H1 (cell line): ENCODE measurements at regions not wholly inside any gene's neighbourhood (a gene's known extent, or its start where the extent isn't known, plus 50 kb on each side); places are given as distances from the start of the nearest gene placed in this dataset.

Experiments
- CTCF ChIA-PET: fragments of 300-600 bp; sonication (Branson Sonifier 250); formaldehyde crosslinking; loops from one replicate; lab custom pipeline; 2021; ENCODE audit not compliant: partially characterized antibody; lab: Charles Lee
- POLR2A ChIA-PET: fragments of 300-600 bp; sonication (Branson Sonifier 250); formaldehyde crosslinking; loops from one replicate; lab custom pipeline; 2021; ENCODE audit warnings: inconsistent platforms; ENCODE audit not compliant: partially characterized antibody; lab: Charles Lee
- DNase-seq, 2 experiments: peaks; one replicate each; pipeline versions ENCODE4 v3.0.0 to v3.0.0-alpha.2; 2010 to 2022; ENCODE audit warnings: low spot score in 2 of 2, low read depth in 1 of 2, mixed read lengths in 1 of 2
- FAIRE-seq: peaks from 2 replicates; lab custom pipeline; 2011; peaks lifted over from hg19 to GRCh38; lab: Jason Lieb, UNC
- H2AFZ ChIP-seq: 2 replicates; pipeline ENCODE4 v1.8.1; 2012; ENCODE audit warnings: low read length, inconsistent platforms
- H2AK5ac ChIP-seq: 2 replicates; pipeline ENCODE4 v1.6.1; 2013; ENCODE audit warnings: low read depth, low read length
- H2BK120ac ChIP-seq: replicated peaks from 2 replicates; pipeline ENCODE3; 2013; ENCODE audit warnings: low read depth, low read length, inconsistent platforms
- H2BK12ac ChIP-seq: 2 replicates; pipeline ENCODE4 v1.6.1; 2013; ENCODE audit warnings: low read depth, low read length
- H2BK15ac ChIP-seq: 2 replicates; pipeline ENCODE4 v1.6.1; 2013; ENCODE audit warnings: low read length
- H2BK20ac ChIP-seq: 2 replicates; pipeline ENCODE4 v1.6.1; 2013; ENCODE audit warnings: low read length
- H2BK5ac ChIP-seq: 2 replicates; pipeline ENCODE4 v1.6.1; 2013; ENCODE audit warnings: low read depth, low read length
- H3K14ac ChIP-seq: 2 replicates; pipeline ENCODE4 v1.6.1; 2013; ENCODE audit warnings: inconsistent platforms; ENCODE audit not compliant: insufficient read length
- H3K18ac ChIP-seq: 2 replicates; pipeline ENCODE4 v1.6.1; 2013; ENCODE audit warnings: low read length; ENCODE audit errors: extremely low read depth
- H3K23ac ChIP-seq: 2 replicates; pipeline ENCODE4 v1.6.1; 2013; ENCODE audit warnings: inconsistent platforms; ENCODE audit not compliant: insufficient read length
- H3K23me2 ChIP-seq: 2 replicates; pipeline ENCODE4 v1.6.1; 2013; ENCODE audit warnings: low read depth, low read length
- H3K27ac ChIP-seq: 2 replicates; pipeline ENCODE4 v1.6.1; 2011; ENCODE audit warnings: low read depth, low read length, inconsistent platforms
- H3K27me3 ChIP-seq, 4 experiments: replicated peaks in 1 of 4; 1 replicate in 1 of 4; 2 replicates in 3 of 4; pipeline versions ENCODE4 v1.6.1 to v1.8.1; 2011 to 2013; ENCODE audit warnings: low read length in 3 of 4, mild to moderate bottlenecking in 3 of 4, inconsistent platforms in 2 of 4, mixed read lengths in 2 of 4, moderate library complexity in 1 of 4; ENCODE audit not compliant: control insufficient read depth in 3 of 4, insufficient read depth in 3 of 4; ENCODE audit errors: extremely low read depth in 1 of 4
- H3K36me3 ChIP-seq, 4 experiments: 2 replicates each; pipeline versions ENCODE4 v1.6.1 to v1.8.1; 2011 to 2013; ENCODE audit warnings: mild to moderate bottlenecking in 4 of 4, low read length in 3 of 4, moderate library complexity in 2 of 4, control low read depth in 1 of 4, inconsistent platforms in 1 of 4; ENCODE audit not compliant: insufficient read depth in 4 of 4, control insufficient read depth in 2 of 4
- H3K4ac ChIP-seq: replicated peaks from 2 replicates; pipeline ENCODE3; 2013; ENCODE audit warnings: low read length, low read depth, mixed read lengths, inconsistent platforms; ENCODE audit not compliant: insufficient read length
- H3K4me1 ChIP-seq, 4 experiments: replicated peaks in 1 of 4; 1 replicate in 1 of 4; 2 replicates in 3 of 4; pipeline versions ENCODE4 v1.6.1 to v1.8.1; 2011 to 2013; ENCODE audit warnings: low read length in 3 of 4, inconsistent platforms in 2 of 4, mixed read lengths in 1 of 4; ENCODE audit not compliant: insufficient read depth in 4 of 4, control insufficient read depth in 3 of 4
- H3K4me2 ChIP-seq, 2 experiments: 2 replicates each; pipeline versions ENCODE4 v1.6.1 to v1.8.1; 2011 to 2013; ENCODE audit warnings: low read depth in 2 of 2, low read length in 2 of 2, control low read depth in 1 of 2, inconsistent platforms in 1 of 2, mild to moderate bottlenecking in 1 of 2; ENCODE audit not compliant: insufficient read depth in 1 of 2
- H3K4me3 ChIP-seq, 4 experiments: fragments of 200-600, 300-600 bp in 1 of 4; sonication (generic), shearing (Covaris generic), sonication (Bioruptor Twin) in 1 of 4; 2 replicates each; pipeline versions ENCODE4 v1.5.1 to v1.8.1; 2011 to 2016; ENCODE audit warnings: low read length in 4 of 4, low read depth in 3 of 4, control low read depth in 2 of 4, inconsistent platforms in 2 of 4, mild to moderate bottlenecking in 2 of 4, mixed read lengths in 1 of 4, moderate library complexity in 1 of 4; ENCODE audit not compliant: insufficient read depth in 2 of 4; ENCODE audit errors: extremely low read depth in 1 of 4
- H3K56ac ChIP-seq: replicated peaks from 2 replicates; pipeline ENCODE3; 2013; ENCODE audit warnings: low read depth, mild to moderate bottlenecking, mixed read lengths, low read length, inconsistent platforms; ENCODE audit not compliant: insufficient read length
- H3K79me1 ChIP-seq: 2 replicates; pipeline ENCODE4 v1.6.1; 2013; ENCODE audit warnings: low read depth, low read length, control low read depth
- H3K79me2 ChIP-seq, 2 experiments: 2 replicates each; pipeline versions ENCODE4 v1.6.1 to v1.8.1; 2012 to 2013; ENCODE audit warnings: low read length in 2 of 2, mild to moderate bottlenecking in 2 of 2, inconsistent platforms in 1 of 2; ENCODE audit not compliant: insufficient read depth in 2 of 2, control insufficient read depth in 1 of 2
- H3K9ac ChIP-seq, 4 experiments: replicated peaks in 1 of 4; 1 replicate in 1 of 4; 2 replicates in 3 of 4; pipeline versions ENCODE4 v1.6.1 to v1.8.1; 2011 to 2013; ENCODE audit warnings: low read depth in 3 of 4, low read length in 3 of 4, control low read depth in 2 of 4, mild to moderate bottlenecking in 2 of 4, moderate library complexity in 2 of 4, inconsistent platforms in 1 of 4; ENCODE audit errors: extremely low read depth in 1 of 4
- H3K9me3 ChIP-seq, 2 experiments: 2 replicates each; pipeline versions ENCODE4 v1.6.1 to v1.8.1; 2012 to 2013; ENCODE audit warnings: mild to moderate bottlenecking in 2 of 2, moderate library complexity in 2 of 2, control low read depth in 1 of 2, inconsistent platforms in 1 of 2, low read depth in 1 of 2, low read length in 1 of 2, mixed read lengths in 1 of 2; ENCODE audit not compliant: insufficient read depth in 2 of 2
- H4K20me1 ChIP-seq, 2 experiments: replicated peaks in 1 of 2; 2 replicates each; pipeline versions ENCODE3 to v1.8.1; 2011 to 2013; ENCODE audit warnings: inconsistent platforms in 2 of 2, low read length in 2 of 2, mild to moderate bottlenecking in 1 of 2; ENCODE audit not compliant: insufficient read depth in 2 of 2, control insufficient read depth in 1 of 2
- H4K5ac ChIP-seq: 2 replicates; pipeline ENCODE4 v1.6.1; 2013; ENCODE audit warnings: low read length, low read depth, mixed read lengths, inconsistent platforms; ENCODE audit not compliant: insufficient read length
- H4K8ac ChIP-seq: 2 replicates; pipeline ENCODE4 v1.8.0; 2013; ENCODE audit warnings: mild to moderate bottlenecking, moderate library complexity, low read length, inconsistent platforms; ENCODE audit not compliant: insufficient read depth; ENCODE audit errors: extremely low read depth
- H4K91ac ChIP-seq: replicated peaks from 2 replicates; pipeline ENCODE3; 2013; ENCODE audit warnings: low read length, mixed read lengths, inconsistent platforms; ENCODE audit not compliant: insufficient read length
- CHD2 ChIP-seq: IDR thresholded peaks from 2 replicates; pipeline ENCODE4 v1.6.1; 2012; ENCODE audit warnings: low read length, improper control_type of control experiment
- HDAC6 ChIP-seq: IDR thresholded peaks from one replicate; pipeline ENCODE4 v1.7.1; 2012; ENCODE audit warnings: low read depth, mild to moderate bottlenecking, inconsistent platforms, low read length, moderate library complexity
- JUND ChIP-seq: IDR thresholded peaks from 2 replicates; pipeline ENCODE4 v1.6.1; 2011; ENCODE audit warnings: mild to moderate bottlenecking, improper control_type of control experiment, low read length
- KDM1A ChIP-seq: fragments of 200-600, 300-600 bp; sonication (generic); IDR thresholded peaks from 2 replicates; pipeline ENCODE4 v1.7.1; 2016; ENCODE audit warnings: mild to moderate bottlenecking, low read length, borderline replicate concordance
- KDM5A ChIP-seq: fragments of 200-600 bp; IDR thresholded peaks from 2 replicates; pipeline ENCODE4 v1.7.1; 2012; ENCODE audit warnings: mild to moderate bottlenecking, low read length, inconsistent platforms, mixed read lengths
- PHF8 ChIP-seq: fragments of 200-600 bp; sonication (generic); conservative IDR thresholded peaks from 2 replicates; pipeline ENCODE4 v1.7.1; 2012; ENCODE audit warnings: low read depth, mild to moderate bottlenecking, inconsistent platforms, low read length, moderate library complexity
- POU5F1 ChIP-seq: IDR thresholded peaks from 2 replicates; pipeline ENCODE4 v1.6.1; 2011; ENCODE audit warnings: low read depth, mild to moderate bottlenecking, low read length, moderate library complexity
- RBBP5 ChIP-seq: IDR thresholded peaks from 2 replicates; pipeline ENCODE4 v1.7.1; 2012; ENCODE audit warnings: low read depth, mild to moderate bottlenecking, inconsistent platforms, low read length, moderate library complexity, borderline replicate concordance
- RFX5 ChIP-seq: IDR thresholded peaks from 2 replicates; pipeline ENCODE4 v1.6.1; 2011; ENCODE audit warnings: low read depth, low read length, improper control_type of control experiment, borderline replicate concordance
- SIX5 ChIP-seq: IDR thresholded peaks from 2 replicates; pipeline ENCODE4 v1.6.1; 2011; ENCODE audit warnings: mild to moderate bottlenecking, low read depth, low read length
- SP1 ChIP-seq: IDR thresholded peaks from 2 replicates; pipeline ENCODE4 v1.6.1; 2011; ENCODE audit warnings: low read depth, low read length
- SUZ12 ChIP-seq: fragments of 200-600 bp; sonication (generic); IDR thresholded peaks from 2 replicates; pipeline ENCODE4 v1.6.1; 2012; ENCODE audit warnings: mild to moderate bottlenecking, inconsistent platforms, low read length, moderate library complexity, mixed read lengths
- TAF1 ChIP-seq: IDR thresholded peaks from 2 replicates; pipeline ENCODE4 v1.6.1; 2011; ENCODE audit warnings: mild to moderate bottlenecking, low read depth, low read length
- TCF12 ChIP-seq: IDR thresholded peaks from 2 replicates; pipeline ENCODE4 v1.6.1; 2011; ENCODE audit warnings: low read depth, mild to moderate bottlenecking, low read length
- TEAD4 ChIP-seq: IDR thresholded peaks from 2 replicates; pipeline ENCODE4 v1.6.1; 2012; ENCODE audit warnings: low read depth, low read length, inconsistent platforms, mixed read lengths
- WGBS, 2 experiments: shearing (Covaris generic) in 1 of 2; methylation state at CpG; one replicate each; pipeline versions ENCODE4 v1.1.6 to v1.1.7; 2013 to 2015; ENCODE audit warnings: low lambda C conversion rate in 2 of 2, mixed read lengths in 2 of 2, inconsistent platforms in 1 of 2, low coverage in 1 of 2, missing lambda C conversion rate in 1 of 2; ENCODE audit not compliant: insufficient replicate concordance in 2 of 2, insufficient coverage in 1 of 2, insufficient read length in 1 of 2; ENCODE audit errors: extremely low coverage in 1 of 2, missing lambda C conversion rate in 1 of 2; 5-methylcytosine and 5-hydroxymethylcytosine counted together

- no peak overlapping the region for H2BK120ac ChIP-seq
- no peak overlapping the region for H4K8ac ChIP-seq
- no peak overlapping the region for H4K91ac ChIP-seq
- H3K27me3 ChIP-seq: no peaks in the 10 kb centered on the region
- no peaks in the 10 kb centered on the region for H3K79me2 ChIP-seq
- H3K23ac ChIP-seq: no peak overlapping the region
- no peaks in the 10 kb centered on the region for H3K23me2 ChIP-seq
- no peaks in the 10 kb centered on the region for H3K36me3 ChIP-seq
- H2BK12ac ChIP-seq: no peak overlapping the region
- H3K4ac ChIP-seq: no peak overlapping the region
- no peak overlapping the region for H3K27ac ChIP-seq
- H3K79me1 ChIP-seq: no peaks in the 10 kb centered on the region
- POLR2A ChIA-PET: no interaction called here
- no peak overlapping the region for H2BK5ac ChIP-seq
- no peak overlapping the region for H2AFZ ChIP-seq
- no peaks in the 10 kb centered on the region for H4K20me1 ChIP-seq
- no peak overlapping the region for H2BK20ac ChIP-seq
- H3K18ac ChIP-seq: no peak overlapping the region
- WGBS, 2 experiments: 89% methylated on average over 7 of the region's 7 CpGs; no CpG with 5 or more reads in 1 of the 2 experiments
- no peak overlapping the region for H3K4me3 ChIP-seq
- FAIRE-seq (no peak), DNase-seq (no peak)
- no peak overlapping the region for H3K9ac ChIP-seq
- H2BK15ac ChIP-seq: no peak overlapping the region
- H3K9me3 ChIP-seq: no peaks in the 10 kb centered on the region
- CTCF ChIA-PET: interaction anchor here (1.6 kb wide), 1 partner anchor 13 kb away, joined by 3 read pairs; no protein-coding TSS in a partner anchor
- no peak overlapping the region for H3K14ac ChIP-seq
- no peak overlapping the region; the same call in 1 of the 2 replicates for H2AK5ac ChIP-seq
- H3K56ac ChIP-seq: no peak overlapping the region
- no peaks in the 10 kb centered on the region for H3K4me1 ChIP-seq
- H3K4me2 ChIP-seq: no peak overlapping the region
- TF ChIP-seq SIX5: no peak
- TF ChIP-seq RBBP5: no peak
- TF ChIP-seq KDM5A: no peak
- TF ChIP-seq HDAC6: no peak
- TF ChIP-seq PHF8: no peak
- TF ChIP-seq TCF12: no peak
- no peak for TF ChIP-seq JUND
- no peak for TF ChIP-seq RFX5
- TF ChIP-seq POU5F1: no peak
- TF ChIP-seq SP1: no peak
- no peak for TF ChIP-seq CHD2
- TF ChIP-seq SUZ12: no peak
- no peak for TF ChIP-seq TAF1
- TF ChIP-seq TEAD4: no peak
- no peak for TF ChIP-seq KDM1A
- TF ChIP-seq, all 59 proteins: peak for 0
- no peak overlapping the region for H4K5ac ChIP-seq
Observed at GRCh38 chr10:130555411-130555750, 419.2 kb downstream of the GLRX3 start.
